ENCODE measurements at regions not wholly inside any gene's neighbourhood (a gene's known extent, or its start where the extent isn't known, plus 50 kb on each side); places are given as distances from the start of the nearest gene placed in this dataset.

DNA sequence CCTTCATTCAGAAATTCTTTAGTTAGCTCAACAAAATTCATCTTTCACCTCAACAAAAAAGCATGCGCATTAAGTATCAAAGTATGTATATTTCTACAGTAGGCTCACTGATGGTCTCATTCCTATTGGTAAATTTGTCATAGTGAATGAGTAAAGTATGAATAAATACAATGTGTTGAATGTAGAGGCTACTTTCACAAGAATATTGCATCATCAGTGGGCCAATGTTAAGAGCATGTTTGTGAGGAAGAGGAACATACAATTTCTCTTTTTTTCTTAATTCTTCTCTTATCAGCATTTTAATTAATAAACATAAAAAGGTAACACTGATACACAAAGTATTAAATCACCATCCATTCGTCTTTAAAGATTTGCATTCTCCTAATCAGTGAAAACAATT is 505.1 kb downstream of the CETN3 start:
- TF ChIP-seq CTCF (IDR thresholded peaks at IDR 0.05; ENCODE audit: extremely low read depth in 1 of 2, insufficient read depth in 1 of 2, low read depth in 1 of 2, low read length in 2 of 2) (no peak), POLR2AphosphoS5 (IDR thresholded peaks at IDR 0.05; ENCODE audit: insufficient read depth, low read depth, low read length) (no peak), POLR2A (IDR thresholded peaks at IDR 0.05; ENCODE audit: low read depth, low read length) (no peak), EZH2 (IDR thresholded peaks at IDR 0.05; ENCODE audit: borderline replicate concordance, low read depth, low read length, severe bottlenecking) (no peak)

Measured in endothelial cell of umbilical vein (primary cell).